Testis (tissue), 2 donors: ENCODE measurements at regions not wholly inside any gene's neighbourhood (a gene's known extent, or its start where the extent isn't known, plus 50 kb on each side); places are given as distances from the start of the nearest gene placed in this dataset.

Experiments
- DNase-seq: peaks from one replicate; pipeline ENCODE4 v3.0.0-alpha.2; 2019
- H3K27ac ChIP-seq, 2 donors: fragments of 200-600 bp; sonication (generic); one replicate each; pipeline ENCODE4 v1.5.1; 2019
- H3K27me3 ChIP-seq: fragments of 200-600 bp; sonication (generic); one replicate; pipeline ENCODE4 v1.5.1; 2019
- H3K36me3 ChIP-seq: fragments of 200-600 bp; sonication (generic); one replicate; pipeline ENCODE4 v1.5.1; 2017; ENCODE audit warnings: low read depth; ENCODE audit errors: missing control alignments
- H3K4me1 ChIP-seq: fragments of 200-600 bp; sonication (generic); one replicate; pipeline ENCODE4 v1.5.1; 2019
- H3K4me3 ChIP-seq, 2 donors: fragments of 200-600 bp; sonication (generic); one replicate each; pipeline ENCODE4 v1.5.1; 2017 to 2019
- H3K9me3 ChIP-seq: fragments of 200-600 bp; sonication (generic); one replicate; pipeline ENCODE4 v1.5.1; 2017
- POLR2A ChIP-seq: fragments of 450-650 bp; IDR thresholded peaks from one replicate; pipeline ENCODE4 v1.6.1; 2017; ENCODE audit warnings: antibody characterized with exemption, mild to moderate bottlenecking, moderate library complexity
- WGBS, 2 donors: methylation state at CpG; one replicate each; pipeline ENCODE4 v1.1.5; 2018; 5-methylcytosine and 5-hydroxymethylcytosine counted together
- intact Hi-C: fragments of 100-400 bp; cut with DNase I; formaldehyde crosslinking; loops from one replicate; pipeline ENCODE4 v1.15.1; 2023; ENCODE audit warnings: low total_unique reads
- TF ChIP-seq, protein P1 (sequence below), 3 experiments: fragments of 450-650 bp in 2 of 3; fragments of 200-600 bp in 1 of 3; sonication (generic) in 1 of 3; IDR thresholded peaks; one replicate each; pipeline ENCODE4 v1.5.1; 2016 to 2019; ENCODE audit warnings: antibody characterized with exemption in 3 of 3, mild to moderate bottlenecking in 2 of 3, moderate library complexity in 1 of 3

DNA sequence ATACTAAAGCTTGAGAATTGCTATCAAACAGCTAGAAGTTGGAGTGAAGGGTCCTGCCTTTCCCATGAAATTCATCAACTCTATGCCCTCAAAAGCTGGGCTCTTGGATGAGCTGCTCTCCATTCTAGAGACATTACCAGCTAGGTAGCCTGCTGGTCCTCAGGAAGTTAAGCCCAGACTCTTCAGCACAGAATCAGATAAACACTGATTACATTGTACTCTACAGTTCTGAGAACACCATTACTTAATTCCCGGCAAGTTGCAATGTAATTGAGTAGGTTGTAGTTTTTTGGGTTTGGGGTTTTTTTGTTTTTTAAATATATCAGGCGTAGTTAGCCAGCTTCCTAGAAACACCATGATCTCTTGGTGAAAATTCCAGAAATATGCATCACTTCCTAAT is 84.1 kb upstream of the PIK3CG start:
- no peak for DNase-seq
- WGBS, 2 donors, result 97 to 100% methylated on average over 2 of the region's 2 CpGs
- Histone ChIP-seq H3K27ac (no peak overlapping the region), H3K36me3 (no peaks in the 10 kb centered on the region), H3K9me3 (no peaks in the 10 kb centered on the region), H3K4me1 (no peaks in the 10 kb centered on the region), H3K27me3 (no peaks in the 10 kb centered on the region), H3K4me3 (no peak overlapping the region)
- TF ChIP-seq POLR2A, result no peak
- TF ChIP-seq, protein P1, sequence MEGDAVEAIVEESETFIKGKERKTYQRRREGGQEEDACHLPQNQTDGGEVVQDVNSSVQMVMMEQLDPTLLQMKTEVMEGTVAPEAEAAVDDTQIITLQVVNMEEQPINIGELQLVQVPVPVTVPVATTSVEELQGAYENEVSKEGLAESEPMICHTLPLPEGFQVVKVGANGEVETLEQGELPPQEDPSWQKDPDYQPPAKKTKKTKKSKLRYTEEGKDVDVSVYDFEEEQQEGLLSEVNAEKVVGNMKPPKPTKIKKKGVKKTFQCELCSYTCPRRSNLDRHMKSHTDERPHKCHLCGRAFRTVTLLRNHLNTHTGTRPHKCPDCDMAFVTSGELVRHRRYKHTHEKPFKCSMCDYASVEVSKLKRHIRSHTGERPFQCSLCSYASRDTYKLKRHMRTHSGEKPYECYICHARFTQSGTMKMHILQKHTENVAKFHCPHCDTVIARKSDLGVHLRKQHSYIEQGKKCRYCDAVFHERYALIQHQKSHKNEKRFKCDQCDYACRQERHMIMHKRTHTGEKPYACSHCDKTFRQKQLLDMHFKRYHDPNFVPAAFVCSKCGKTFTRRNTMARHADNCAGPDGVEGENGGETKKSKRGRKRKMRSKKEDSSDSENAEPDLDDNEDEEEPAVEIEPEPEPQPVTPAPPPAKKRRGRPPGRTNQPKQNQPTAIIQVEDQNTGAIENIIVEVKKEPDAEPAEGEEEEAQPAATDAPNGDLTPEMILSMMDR (IDR thresholded peaks at IDR 0.05), result no peak
- intact Hi-C loops, result no loop called here

DNA sequence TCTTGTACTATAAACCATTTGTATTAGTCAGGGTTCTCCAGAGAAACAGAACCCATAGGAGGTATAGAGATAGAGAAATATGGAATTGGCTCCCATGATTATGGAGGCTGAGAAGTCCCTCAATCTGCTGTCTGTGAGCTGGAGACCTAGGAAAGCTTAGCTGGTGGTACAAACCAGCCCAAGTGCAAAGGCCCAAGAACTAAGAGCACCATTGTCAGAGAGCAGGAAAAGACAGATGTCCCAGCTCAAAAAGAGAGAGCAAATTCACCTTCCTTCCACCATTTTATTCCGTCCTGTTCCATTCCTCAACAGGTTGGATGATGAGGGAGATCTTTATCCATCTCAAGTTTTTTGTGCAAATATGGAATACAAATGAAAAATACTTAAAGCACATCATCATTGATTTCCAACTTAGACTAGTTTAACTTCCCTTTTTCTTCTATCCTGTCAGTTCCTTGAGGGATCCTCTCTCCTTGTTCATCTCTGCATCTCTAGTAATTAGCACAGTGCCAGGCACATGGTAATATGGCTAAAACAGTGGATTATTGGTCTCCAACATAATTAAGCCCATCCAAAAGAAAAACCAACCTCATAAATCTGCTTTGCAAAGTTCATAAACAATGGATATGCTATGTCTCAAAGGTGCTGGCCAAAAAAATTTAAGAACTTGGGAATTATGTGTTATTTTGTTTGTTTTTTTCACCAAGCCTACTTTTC is 83.1 kb upstream of the PIK3CG start:
- H3K9me3 ChIP-seq, result no peaks in the 10 kb centered on the region
- TF ChIP-seq POLR2A, result no peak
- TF ChIP-seq, protein P1 (IDR thresholded peaks at IDR 0.05), result no peak
- no peak overlapping the region for H3K4me3 ChIP-seq
- no peak overlapping the region for H3K27ac ChIP-seq
- 42% methylated on average over 1 of the region's 1 CpG for WGBS, 2 donors
- no peaks in the 10 kb centered on the region for H3K27me3 ChIP-seq
- intact Hi-C loops, result no loop called here
- H3K4me1 ChIP-seq, result no peaks in the 10 kb centered on the region
- no peaks in the 10 kb centered on the region for H3K36me3 ChIP-seq
- DNase-seq, result no peak

GRCh38 chr7:106783286-106783685 is 81.8 kb upstream of the PIK3CG start:
- no peak for TF ChIP-seq POLR2A
- TF ChIP-seq, protein P1 (IDR thresholded peaks at IDR 0.05), result no peak
- 67 to 81% methylated on average over 1 of the region's 1 CpG for WGBS, 2 donors
- H3K27ac ChIP-seq, result no peak overlapping the region

DNA sequence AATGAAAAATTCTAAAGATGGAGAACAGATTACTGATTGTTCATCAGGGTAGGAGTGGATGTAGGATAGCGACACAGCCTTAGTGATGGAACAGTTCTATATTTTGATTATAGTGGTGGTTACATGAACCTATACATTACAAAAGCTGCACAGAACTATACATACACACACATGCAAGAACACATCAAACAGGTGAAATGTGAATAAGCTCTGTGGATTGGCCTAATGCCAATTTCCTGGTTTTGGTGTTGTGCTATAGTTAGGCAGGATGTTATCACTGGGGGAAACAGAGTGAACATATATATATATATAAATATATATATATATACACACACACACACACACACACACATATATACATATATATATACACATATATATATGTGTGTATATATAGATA is 76.4 kb upstream of the PIK3CG start:
- intact Hi-C loops, result no loop called here
- Histone ChIP-seq H3K4me1 (no peaks in the 10 kb centered on the region), H3K9me3 (no peaks in the 10 kb centered on the region), H3K36me3 (no peaks in the 10 kb centered on the region), H3K27ac (no peak overlapping the region), H3K4me3 (no peak overlapping the region), H3K27me3 (no peaks in the 10 kb centered on the region)
- TF ChIP-seq, protein P1 (IDR thresholded peaks at IDR 0.05), result no peak
- TF ChIP-seq POLR2A, result no peak
- DNase-seq, result no peak
- WGBS, 2 donors, result 92 to 100% methylated on average over 1 of the region's 1 CpG

More at GRCh38 chr7:106783286-106783685, 81.8 kb upstream of the PIK3CG start:
- no peak for DNase-seq
- Histone ChIP-seq H3K9me3 (no peaks in the 10 kb centered on the region), H3K4me1 (no peaks in the 10 kb centered on the region), H3K36me3 (no peaks in the 10 kb centered on the region), H3K27me3 (no peaks in the 10 kb centered on the region), H3K4me3 (no peak overlapping the region)
- intact Hi-C loops, result no loop called here

DNA sequence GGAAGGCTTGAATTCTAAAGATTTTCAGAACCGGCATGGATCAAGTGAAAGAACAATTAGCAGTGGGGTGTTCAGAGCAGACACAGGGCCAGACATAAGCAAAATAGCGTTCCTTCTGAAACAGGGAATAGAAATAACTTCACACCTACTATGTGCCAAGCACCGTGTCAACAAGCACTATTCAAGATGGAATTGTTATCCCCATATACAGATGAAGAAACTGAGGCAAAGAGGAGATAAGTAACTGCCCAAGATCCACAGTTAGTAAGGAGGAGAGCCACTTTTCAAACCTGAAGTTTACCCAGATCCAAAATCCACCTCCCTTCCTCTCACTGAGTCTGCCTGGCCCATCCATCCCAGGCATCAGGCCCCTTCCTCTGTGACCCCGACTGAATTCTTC is 73.6 kb upstream of the PIK3CG start:
- Histone ChIP-seq H3K36me3 (no peaks in the 10 kb centered on the region), H3K9me3 (no peaks in the 10 kb centered on the region), H3K4me1 (no peaks in the 10 kb centered on the region), H3K27ac (no peak overlapping the region), H3K27me3 (no peaks in the 10 kb centered on the region), H3K4me3 (no peak overlapping the region)
- 72 to 76% methylated on average over 4 of the region's 4 CpGs for WGBS, 2 donors
- DNase-seq, result no peak
- TF ChIP-seq POLR2A, result no peak
- TF ChIP-seq, protein P1 (IDR thresholded peaks at IDR 0.05), result no peak
- intact Hi-C loops, result no loop called here
